Left lobe of liver (tissue), 2 donors: ENCODE measurements at regions not wholly inside any gene's neighbourhood (a gene's known extent, or its start where the extent isn't known, plus 50 kb on each side); places are given as distances from the start of the nearest gene placed in this dataset.

Experiments
- ATAC-seq: fragments of 200-7000 bp; cut with Tn5 transposase; one replicate; pipeline ENCODE4 v1.9.1; 2020; ENCODE audit warnings: mild to moderate bottlenecking, moderate library complexity
- DNase-seq: peaks from one replicate; pipeline ENCODE4 v3.0.0-alpha.2; 2020; ENCODE audit warnings: low spot score
- donor health status: DM: no; HTN: no; CAD: no; lungs with moderate emphysema.
- donor health status: DM: no; HTN: yes; CAD: no.

GRCh38 chr6:23334360-23334759, 765.0 kb downstream of the HDGFL1 start:
- ATAC-seq (no peak), DNase-seq (no peak)

GRCh38 chr6:23335894-23336293, 766.5 kb downstream of the HDGFL1 start:
- DNase-seq (no peak), ATAC-seq (no peak)

- ATAC-seq = no peak
- no peak for DNase-seq
Observed at GRCh38 chr6:23339268-23339667, 769.9 kb downstream of the HDGFL1 start.

GRCh38 chr6:23340271-23340670, 770.9 kb downstream of the HDGFL1 start:
- DNase-seq (no peak), ATAC-seq (no peak)

- ATAC-seq (no peak), DNase-seq (no peak)
Observed at GRCh38 chr6:23343610-23344306, 774.4 kb downstream of the HDGFL1 start.

GRCh38 chr6:23348185-23348584, 777.8 kb upstream of the NRSN1 start:
- DNase-seq (no peak), ATAC-seq (no peak)

- ATAC-seq = no peak
- DNase-seq = no peak
Observed at GRCh38 chr6:23349521-23350147, 776.4 kb upstream of the NRSN1 start.

- no peak for DNase-seq
Observed at GRCh38 chr6:23350752-23351453, 775.1 kb upstream of the NRSN1 start.

GRCh38 chr6:23354004-23354403, 772.0 kb upstream of the NRSN1 start:
- ATAC-seq = no peak
- no peak for DNase-seq

More at GRCh38 chr6:23350752-23351453, 775.1 kb upstream of the NRSN1 start:
- no peak for ATAC-seq

- ATAC-seq = no peak
- no peak for DNase-seq
Observed at GRCh38 chr6:23357185-23357766, 768.7 kb upstream of the NRSN1 start.

GRCh38 chr6:23365732-23366131, 760.3 kb upstream of the NRSN1 start:
- no peak for ATAC-seq
- no peak for DNase-seq

GRCh38 chr6:23367311-23367710, 758.7 kb upstream of the NRSN1 start:
- ATAC-seq (no peak), DNase-seq (no peak)

GRCh38 chr6:23368557-23368956, 757.5 kb upstream of the NRSN1 start:
- DNase-seq (no peak), ATAC-seq (no peak)

GRCh38 chr6:23370051-23370450, 756.0 kb upstream of the NRSN1 start:
- ATAC-seq (no peak), DNase-seq (no peak)

- ATAC-seq (no peak), DNase-seq (no peak)
Observed at GRCh38 chr6:23371132-23371915, 754.7 kb upstream of the NRSN1 start.

- DNase-seq = no peak
- ATAC-seq = no peak
Observed at GRCh38 chr6:23377830-23378229, 748.2 kb upstream of the NRSN1 start.

- DNase-seq = no peak
- no peak for ATAC-seq
Observed at GRCh38 chr6:23380465-23380864, 745.5 kb upstream of the NRSN1 start.

GRCh38 chr6:23388086-23388783, 737.8 kb upstream of the NRSN1 start:
- DNase-seq (no peak), ATAC-seq (no peak)

GRCh38 chr6:23389386-23389785, 736.6 kb upstream of the NRSN1 start:
- no peak for ATAC-seq
- DNase-seq = no peak

- ATAC-seq = no peak
- no peak for DNase-seq
Observed at GRCh38 chr6:23390221-23390620, 735.8 kb upstream of the NRSN1 start.
